ENCODE measurements at regions not wholly inside any gene's neighbourhood (a gene's known extent, or its start where the extent isn't known, plus 50 kb on each side); places are given as distances from the start of the nearest gene placed in this dataset.

- TF ChIP-seq EZH2 (IDR thresholded peaks at IDR 0.05; ENCODE audit: borderline replicate concordance, low read depth, low read length, severe bottlenecking) (no peak), POLR2A (IDR thresholded peaks at IDR 0.05; ENCODE audit: low read depth, low read length) (no peak), MAX (IDR thresholded peaks at IDR 0.05; ENCODE audit: insufficient read depth, insufficient read length) (no peak), POLR2AphosphoS5 (IDR thresholded peaks at IDR 0.05; ENCODE audit: insufficient read depth, low read depth, low read length) (no peak), MYC (IDR thresholded peaks at IDR 0.05; ENCODE audit: low read depth, low read length) (no peak), CTCF (IDR thresholded peaks at IDR 0.05; ENCODE audit: extremely low read depth in 1 of 2, insufficient read depth in 1 of 2, low read depth in 1 of 2, low read length in 2 of 2) (no peak), FOS (IDR thresholded peaks at IDR 0.05; ENCODE audit: borderline replicate concordance, insufficient read depth, low read length) (no peak), JUN (IDR thresholded peaks at IDR 0.05; ENCODE audit: borderline replicate concordance, insufficient read depth, insufficient read length, low read depth) (no peak), GATA2 (IDR thresholded peaks at IDR 0.05; ENCODE audit: insufficient read depth, insufficient read length, low read depth, low read length) (no peak)
Measured at GRCh38 chr5:89596821-89597220, 713.8 kb upstream of the MEF2C start.

Data from endothelial cell of umbilical vein (primary cell).